ENCODE measurements at regions not wholly inside any gene's neighbourhood (a gene's known extent, or its start where the extent isn't known, plus 50 kb on each side); places are given as distances from the start of the nearest gene placed in this dataset.
"Not testable (repeated sequence)": the region's sequence is repeated elsewhere in the genome, so short reads cannot be mapped to it uniquely, and the experiment has no call there.

DNA sequence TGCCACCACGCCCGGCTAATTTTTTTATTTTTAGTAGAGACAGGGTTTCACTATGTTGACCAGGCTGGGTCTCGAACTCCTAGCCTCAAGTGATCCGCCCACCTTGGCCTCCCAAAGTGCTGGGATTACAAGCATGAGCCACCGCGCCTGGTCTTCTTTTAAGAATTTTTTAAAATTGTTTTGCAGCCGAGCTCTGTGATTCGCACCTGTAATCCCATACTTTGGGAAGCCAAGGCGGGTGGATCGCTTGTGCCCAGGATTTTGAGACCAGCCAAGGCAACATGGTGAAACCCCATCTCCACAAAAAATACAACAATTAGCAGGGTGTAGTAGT, 73.3 kb downstream of the SOX9 start:
- TF ChIP-seq, protein P1, sequence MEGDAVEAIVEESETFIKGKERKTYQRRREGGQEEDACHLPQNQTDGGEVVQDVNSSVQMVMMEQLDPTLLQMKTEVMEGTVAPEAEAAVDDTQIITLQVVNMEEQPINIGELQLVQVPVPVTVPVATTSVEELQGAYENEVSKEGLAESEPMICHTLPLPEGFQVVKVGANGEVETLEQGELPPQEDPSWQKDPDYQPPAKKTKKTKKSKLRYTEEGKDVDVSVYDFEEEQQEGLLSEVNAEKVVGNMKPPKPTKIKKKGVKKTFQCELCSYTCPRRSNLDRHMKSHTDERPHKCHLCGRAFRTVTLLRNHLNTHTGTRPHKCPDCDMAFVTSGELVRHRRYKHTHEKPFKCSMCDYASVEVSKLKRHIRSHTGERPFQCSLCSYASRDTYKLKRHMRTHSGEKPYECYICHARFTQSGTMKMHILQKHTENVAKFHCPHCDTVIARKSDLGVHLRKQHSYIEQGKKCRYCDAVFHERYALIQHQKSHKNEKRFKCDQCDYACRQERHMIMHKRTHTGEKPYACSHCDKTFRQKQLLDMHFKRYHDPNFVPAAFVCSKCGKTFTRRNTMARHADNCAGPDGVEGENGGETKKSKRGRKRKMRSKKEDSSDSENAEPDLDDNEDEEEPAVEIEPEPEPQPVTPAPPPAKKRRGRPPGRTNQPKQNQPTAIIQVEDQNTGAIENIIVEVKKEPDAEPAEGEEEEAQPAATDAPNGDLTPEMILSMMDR (IDR thresholded peaks at IDR 0.05; ENCODE audit: low read length): not testable (repeated sequence)
- not testable (repeated sequence) for TF ChIP-seq EZH2 (optimal IDR thresholded peaks at IDR 0.05; ENCODE audit: low read depth, low read length); EZH2phosphoT487 (IDR thresholded peaks at IDR 0.05; ENCODE audit: low read length)
